ENCODE measurements at regions not wholly inside any gene's neighbourhood (a gene's known extent, or its start where the extent isn't known, plus 50 kb on each side); places are given as distances from the start of the nearest gene placed in this dataset.

- no peak for TF ChIP-seq TCF7L2 (IDR thresholded peaks at IDR 0.05; ENCODE audit: borderline replicate concordance, extremely low read depth, insufficient read depth, insufficient read length)
- TF ChIP-seq, protein P1, sequence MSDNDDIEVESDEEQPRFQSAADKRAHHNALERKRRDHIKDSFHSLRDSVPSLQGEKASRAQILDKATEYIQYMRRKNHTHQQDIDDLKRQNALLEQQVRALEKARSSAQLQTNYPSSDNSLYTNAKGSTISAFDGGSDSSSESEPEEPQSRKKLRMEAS (IDR thresholded peaks at IDR 0.05): no peak
- no peak for TF ChIP-seq REST (IDR thresholded peaks at IDR 0.05; ENCODE audit: low read depth)
- no peak for TF ChIP-seq RAD21 (IDR thresholded peaks at IDR 0.05; ENCODE audit: low read depth)
- no peak for TF ChIP-seq POLR2A (IDR thresholded peaks at IDR 0.05; ENCODE audit: borderline replicate concordance, extremely low read depth, insufficient read depth, insufficient read length)
- CTCF ChIA-PET: interaction anchor here (1.0 kb wide), 1 partner anchor 11 kb away, joined by 3 read pairs; no protein-coding TSS in a partner anchor
- intact Hi-C loops (cut with micrococcal nuclease): no loop called here
- Histone ChIP-seq H3K36me3 (ENCODE audit: control insufficient read depth in 1 of 2, insufficient read depth in 2 of 2, low read length in 2 of 2) (no peaks in the 10 kb centered on the region), H3K9me2 (ENCODE audit: insufficient read depth) (no peaks in the 10 kb centered on the region), H3K4me3 (replicated peaks in 1 of 2; ENCODE audit: low read depth in 1 of 2, low read length in 2 of 2) (no peak overlapping the region), H3K27me3 (ENCODE audit: insufficient read depth, low read length) (no peaks in the 10 kb centered on the region), H3K79me2 (ENCODE audit: insufficient read depth, low read length) (no peaks in the 10 kb centered on the region), H3K9me3 (ENCODE audit: control insufficient read depth in 1 of 2, insufficient read depth in 1 of 2, low read depth in 1 of 2, low read length in 2 of 2) (no peaks in the 10 kb centered on the region), H3K27ac (ENCODE audit: low read depth, low read length) (no peak overlapping the region), H3K9ac (ENCODE audit: low read length) (no peak overlapping the region), H2AFZ (ENCODE audit: low read depth, low read length, poor library complexity, severe bottlenecking) (no peak overlapping the region), H4K20me1 (ENCODE audit: insufficient read depth) (no peaks in the 10 kb centered on the region), H3K4me2 (ENCODE audit: low read length) (no peak overlapping the region), H3K4me1 (ENCODE audit: control insufficient read depth in 1 of 2, insufficient read depth in 2 of 2, low read length in 2 of 2) (no peaks in the 10 kb centered on the region)
- RAD21 ChIA-PET (ENCODE audit: low non-redundant PET in 1 of 2, low total read pairs in 2 of 2, uncharacterized antibody in 2 of 2, unreplicated experiment in 2 of 2): no interaction called here
- DNase-seq (ENCODE audit: low read depth, low spot score) (no peak), ATAC-seq (no peak)
- POLR2A ChIA-PET: no interaction called here
- BruUV-seq (replicated peaks): no TSS peak
Observed at GRCh38 chr7:33825644-33826043, 79.7 kb upstream of the BMPER start.

DNA sequence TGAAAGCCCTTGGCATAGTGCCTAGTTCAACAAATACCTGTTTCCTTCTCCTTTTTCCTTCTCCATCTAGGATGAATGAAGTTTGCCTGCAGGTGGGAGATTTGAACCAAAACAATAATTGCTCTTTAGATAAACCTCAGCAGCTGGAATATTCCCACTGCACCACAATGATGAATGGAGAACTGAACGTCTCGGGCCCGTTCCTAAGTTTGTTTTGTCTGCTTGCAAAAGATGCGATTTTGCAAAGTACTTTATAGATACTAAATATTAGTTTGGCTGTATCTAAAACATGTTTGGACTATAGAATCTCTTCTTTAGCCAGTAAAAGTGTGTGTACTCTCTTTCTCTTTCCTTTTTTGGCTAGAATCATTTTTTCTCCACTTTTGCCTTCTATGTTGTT is 75.8 kb upstream of the BMPER start:
- no peaks in the 10 kb centered on the region for H3K27me3 ChIP-seq (ENCODE audit: insufficient read depth, low read length)
- H3K36me3 ChIP-seq (ENCODE audit: control insufficient read depth in 1 of 2, insufficient read depth in 2 of 2, low read length in 2 of 2): no peaks in the 10 kb centered on the region
- H3K9me3 ChIP-seq (ENCODE audit: control insufficient read depth in 1 of 2, insufficient read depth in 1 of 2, low read depth in 1 of 2, low read length in 2 of 2): no peaks in the 10 kb centered on the region
- no peaks in the 10 kb centered on the region for H3K4me1 ChIP-seq (ENCODE audit: control insufficient read depth in 1 of 2, insufficient read depth in 2 of 2, low read length in 2 of 2)
- ChIA-PET CTCF (no interaction called here), POLR2A (no interaction called here), RAD21 (ENCODE audit: low non-redundant PET in 1 of 2, low total read pairs in 2 of 2, uncharacterized antibody in 2 of 2, unreplicated experiment in 2 of 2) (no interaction called here)
- no peak for ATAC-seq
- no peak overlapping the region for H3K27ac ChIP-seq (ENCODE audit: low read depth, low read length)
- no peaks in the 10 kb centered on the region for H3K9me2 ChIP-seq (ENCODE audit: insufficient read depth)
- intact Hi-C loops (cut with micrococcal nuclease): no loop called here
- H3K4me3 ChIP-seq (replicated peaks in 1 of 2; ENCODE audit: low read depth in 1 of 2, low read length in 2 of 2): no peak overlapping the region
- BruUV-seq (replicated peaks): no TSS peak
- H3K9ac ChIP-seq (ENCODE audit: low read length): no peak overlapping the region
- no peaks in the 10 kb centered on the region for H4K20me1 ChIP-seq (ENCODE audit: insufficient read depth)
- no peaks in the 10 kb centered on the region for H3K79me2 ChIP-seq (ENCODE audit: insufficient read depth, low read length)
- no peak overlapping the region for H2AFZ ChIP-seq (ENCODE audit: low read depth, low read length, poor library complexity, severe bottlenecking)
- no peak overlapping the region for H3K4me2 ChIP-seq (ENCODE audit: low read length)
- no peak for DNase-seq (ENCODE audit: low read depth, low spot score)
- no peak for TF ChIP-seq SP1 (IDR thresholded peaks at IDR 0.05; ENCODE audit: low read depth)
- no peak for TF ChIP-seq EZH2 (IDR thresholded peaks at IDR 0.05)
- TF ChIP-seq, protein P1 (IDR thresholded peaks at IDR 0.05): no peak
- no peak for TF ChIP-seq JUND (IDR thresholded peaks at IDR 0.05)
- no peak for TF ChIP-seq ZNF274 (IDR thresholded peaks at IDR 0.05; ENCODE audit: low read depth, low read length)
- TF ChIP-seq RAD21 (IDR thresholded peaks at IDR 0.05; ENCODE audit: low read depth): no peak
- TF ChIP-seq POLR2A (IDR thresholded peaks at IDR 0.05; ENCODE audit: borderline replicate concordance, extremely low read depth, insufficient read depth, insufficient read length): no peak
- TF ChIP-seq ELF1 (IDR thresholded peaks at IDR 0.05; ENCODE audit: borderline replicate concordance, low read depth): no peak
- TF ChIP-seq, protein P2, sequence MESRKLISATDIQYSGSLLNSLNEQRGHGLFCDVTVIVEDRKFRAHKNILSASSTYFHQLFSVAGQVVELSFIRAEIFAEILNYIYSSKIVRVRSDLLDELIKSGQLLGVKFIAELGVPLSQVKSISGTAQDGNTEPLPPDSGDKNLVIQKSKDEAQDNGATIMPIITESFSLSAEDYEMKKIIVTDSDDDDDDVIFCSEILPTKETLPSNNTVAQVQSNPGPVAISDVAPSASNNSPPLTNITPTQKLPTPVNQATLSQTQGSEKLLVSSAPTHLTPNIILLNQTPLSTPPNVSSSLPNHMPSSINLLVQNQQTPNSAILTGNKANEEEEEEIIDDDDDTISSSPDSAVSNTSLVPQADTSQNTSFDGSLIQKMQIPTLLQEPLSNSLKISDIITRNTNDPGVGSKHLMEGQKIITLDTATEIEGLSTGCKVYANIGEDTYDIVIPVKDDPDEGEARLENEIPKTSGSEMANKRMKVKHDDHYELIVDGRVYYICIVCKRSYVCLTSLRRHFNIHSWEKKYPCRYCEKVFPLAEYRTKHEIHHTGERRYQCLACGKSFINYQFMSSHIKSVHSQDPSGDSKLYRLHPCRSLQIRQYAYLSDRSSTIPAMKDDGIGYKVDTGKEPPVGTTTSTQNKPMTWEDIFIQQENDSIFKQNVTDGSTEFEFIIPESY (IDR thresholded peaks at IDR 0.05; ENCODE audit: extremely low read depth, insufficient replicate concordance, low read length): no peak
- TF ChIP-seq SIN3A (IDR thresholded peaks at IDR 0.05; ENCODE audit: low read depth): no peak
- no peak for TF ChIP-seq ZFX (IDR thresholded peaks at IDR 0.05)
- no peak for TF ChIP-seq POLR2AphosphoS5 (IDR thresholded peaks at IDR 0.05; ENCODE audit: low read depth, low read length)
- TF ChIP-seq TCF7L2 (IDR thresholded peaks at IDR 0.05; ENCODE audit: borderline replicate concordance, extremely low read depth, insufficient read depth, insufficient read length): no peak
- TF ChIP-seq CBX3 (IDR thresholded peaks at IDR 0.05; ENCODE audit: low read depth): no peak
- no peak for TF ChIP-seq EZH2phosphoT487 (IDR thresholded peaks at IDR 0.05; ENCODE audit: borderline replicate concordance)

Data from HCT116 (cell line).